ENCODE measurements at regions not wholly inside any gene's neighbourhood (a gene's known extent, or its start where the extent isn't known, plus 50 kb on each side); places are given as distances from the start of the nearest gene placed in this dataset.

- no peak for TF ChIP-seq CTCF (IDR thresholded peaks at IDR 0.05; ENCODE audit: control insufficient read depth, insufficient read depth, low read depth, low read length, missing control alignments)
- no peak for DNase-seq (ENCODE audit: low read depth)
- H3K4me3 ChIP-seq (ENCODE audit: control insufficient read depth, low read depth, low read length): no peak overlapping the region
Measured at GRCh38 chr17:79211061-79211770, 136.6 kb downstream of the ENGASE start.

GRCh38 chr17:79210638-79211037, 136.0 kb downstream of the ENGASE start:
- no peak for TF ChIP-seq CTCF (IDR thresholded peaks at IDR 0.05; ENCODE audit: control insufficient read depth, insufficient read depth, low read depth, low read length, missing control alignments)
- no peak for DNase-seq (ENCODE audit: low read depth)
- H3K4me3 ChIP-seq (ENCODE audit: control insufficient read depth, low read depth, low read length): no peak overlapping the region

- no peak for TF ChIP-seq CTCF (IDR thresholded peaks at IDR 0.05; ENCODE audit: control insufficient read depth, insufficient read depth, low read depth, low read length, missing control alignments)
- no peak for DNase-seq (ENCODE audit: low read depth)
- H3K4me3 ChIP-seq (ENCODE audit: control insufficient read depth, low read depth, low read length): no peak overlapping the region
Measured at GRCh38 chr17:79207960-79208359, 133.3 kb downstream of the ENGASE start.

GRCh38 chr17:79205688-79206205, 131.1 kb downstream of the ENGASE start:
- no peak for DNase-seq (ENCODE audit: low read depth)
- H3K4me3 ChIP-seq (ENCODE audit: control insufficient read depth, low read depth, low read length): no peak overlapping the region
- no peak for TF ChIP-seq CTCF (IDR thresholded peaks at IDR 0.05; ENCODE audit: control insufficient read depth, insufficient read depth, low read depth, low read length, missing control alignments)

- no peak for DNase-seq (ENCODE audit: low read depth)
- TF ChIP-seq CTCF (IDR thresholded peaks at IDR 0.05; ENCODE audit: control insufficient read depth, insufficient read depth, low read depth, low read length, missing control alignments): no peak
- H3K4me3 ChIP-seq (ENCODE audit: control insufficient read depth, low read depth, low read length): no peak overlapping the region
Measured at GRCh38 chr17:79204261-79204660, 129.6 kb downstream of the ENGASE start.

GRCh38 chr17:79203657-79204056, 129.0 kb downstream of the ENGASE start:
- TF ChIP-seq CTCF (IDR thresholded peaks at IDR 0.05; ENCODE audit: control insufficient read depth, insufficient read depth, low read depth, low read length, missing control alignments): no peak
- DNase-seq (ENCODE audit: low read depth): no peak
- H3K4me3 ChIP-seq (ENCODE audit: control insufficient read depth, low read depth, low read length): no peak overlapping the region

All from AG09309 (cell line).